ENCODE measurements at regions not wholly inside any gene's neighbourhood (a gene's known extent, or its start where the extent isn't known, plus 50 kb on each side); places are given as distances from the start of the nearest gene placed in this dataset.
"Not testable (repeated sequence)": the region's sequence is repeated elsewhere in the genome, so short reads cannot be mapped to it uniquely, and the experiment has no call there.

GRCh38 chr11:71155846-71156245 lies 96.5 kb downstream of the SHANK2 start:
- Histone ChIP-seq H3K27ac (no peak overlapping the region), H3K4me3 (no peak overlapping the region), H3K4me1 (peaks cover 8% of the 10 kb centered on the region), H3K9me3 (no peaks in the 10 kb centered on the region), H3K36me3 (no peaks in the 10 kb centered on the region), H3K27me3 (no peaks in the 10 kb centered on the region)
- no peak for DNase-seq (ENCODE audit: extremely low spot score in 2 of 2)
- intact Hi-C loops (cut with DNase I) = no loop called here
- no peak for TF ChIP-seq POLR2A (IDR thresholded peaks at IDR 0.05)
- TF ChIP-seq POLR2AphosphoS5 (IDR thresholded peaks at IDR 0.05; ENCODE audit: insufficient read depth in 1 of 2, low read depth in 1 of 2) = no peak
- TF ChIP-seq, protein P1, sequence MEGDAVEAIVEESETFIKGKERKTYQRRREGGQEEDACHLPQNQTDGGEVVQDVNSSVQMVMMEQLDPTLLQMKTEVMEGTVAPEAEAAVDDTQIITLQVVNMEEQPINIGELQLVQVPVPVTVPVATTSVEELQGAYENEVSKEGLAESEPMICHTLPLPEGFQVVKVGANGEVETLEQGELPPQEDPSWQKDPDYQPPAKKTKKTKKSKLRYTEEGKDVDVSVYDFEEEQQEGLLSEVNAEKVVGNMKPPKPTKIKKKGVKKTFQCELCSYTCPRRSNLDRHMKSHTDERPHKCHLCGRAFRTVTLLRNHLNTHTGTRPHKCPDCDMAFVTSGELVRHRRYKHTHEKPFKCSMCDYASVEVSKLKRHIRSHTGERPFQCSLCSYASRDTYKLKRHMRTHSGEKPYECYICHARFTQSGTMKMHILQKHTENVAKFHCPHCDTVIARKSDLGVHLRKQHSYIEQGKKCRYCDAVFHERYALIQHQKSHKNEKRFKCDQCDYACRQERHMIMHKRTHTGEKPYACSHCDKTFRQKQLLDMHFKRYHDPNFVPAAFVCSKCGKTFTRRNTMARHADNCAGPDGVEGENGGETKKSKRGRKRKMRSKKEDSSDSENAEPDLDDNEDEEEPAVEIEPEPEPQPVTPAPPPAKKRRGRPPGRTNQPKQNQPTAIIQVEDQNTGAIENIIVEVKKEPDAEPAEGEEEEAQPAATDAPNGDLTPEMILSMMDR (IDR thresholded peaks at IDR 0.05) = no peak

DNA sequence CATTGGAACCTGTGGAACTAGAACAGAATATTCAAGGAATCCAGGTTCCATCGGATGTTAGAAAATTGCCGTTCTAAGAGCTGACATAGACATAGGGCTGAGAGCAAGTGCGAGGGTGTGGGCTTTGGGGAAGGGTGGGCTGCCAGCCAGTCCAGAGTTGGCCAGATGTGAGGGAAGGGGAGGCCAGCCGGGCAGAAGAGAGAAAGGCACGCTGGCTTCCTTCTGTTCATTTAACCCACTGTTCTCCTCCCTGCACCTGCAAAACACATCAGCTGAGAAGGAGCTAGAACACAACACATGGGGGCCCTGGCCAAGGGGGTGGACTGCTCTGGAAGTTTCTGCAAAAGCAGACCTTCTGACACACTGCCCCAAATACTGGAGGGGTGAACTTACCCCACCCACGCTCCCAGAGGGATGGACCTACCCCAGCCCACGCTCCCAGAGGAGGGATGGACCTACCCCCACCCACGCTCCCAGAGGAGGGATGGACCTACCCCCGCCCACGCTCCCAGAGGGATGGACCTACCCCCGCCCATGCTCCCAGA lies 98.0 kb downstream of the SHANK2 start:
- peaks cover 8% of the 10 kb centered on the region for H3K4me1 ChIP-seq
- no peaks in the 10 kb centered on the region for H3K36me3 ChIP-seq
- intact Hi-C loops (cut with DNase I) = no loop called here
- no peak for DNase-seq (ENCODE audit: extremely low spot score in 2 of 2)
- TF ChIP-seq POLR2AphosphoS5 (IDR thresholded peaks at IDR 0.05; ENCODE audit: insufficient read depth in 1 of 2, low read depth in 1 of 2) (no peak), POLR2A (IDR thresholded peaks at IDR 0.05) (no peak)
- TF ChIP-seq, protein P1 (IDR thresholded peaks at IDR 0.05) = no peak
- H3K9me3 ChIP-seq = no peaks in the 10 kb centered on the region
- H3K27me3 ChIP-seq = no peaks in the 10 kb centered on the region
- no peak overlapping the region for H3K27ac ChIP-seq
- no peak overlapping the region for H3K4me3 ChIP-seq

GRCh38 chr11:71153005-71153390 lies 99.4 kb downstream of the SHANK2 start:
- TF ChIP-seq, protein P1 (IDR thresholded peaks at IDR 0.05) = no peak
- TF ChIP-seq POLR2AphosphoS5 (IDR thresholded peaks at IDR 0.05; ENCODE audit: insufficient read depth in 1 of 2, low read depth in 1 of 2) = no peak
- TF ChIP-seq POLR2A (IDR thresholded peaks at IDR 0.05) = no peak
- H3K4me1 ChIP-seq = peaks cover 8% of the 10 kb centered on the region
- no peaks in the 10 kb centered on the region for H3K27me3 ChIP-seq
- no peaks in the 10 kb centered on the region for H3K36me3 ChIP-seq
- no peak for DNase-seq (ENCODE audit: extremely low spot score in 2 of 2)
- intact Hi-C loops (cut with DNase I) = no loop called here
- no peaks in the 10 kb centered on the region for H3K9me3 ChIP-seq
- H3K27ac ChIP-seq = no peak overlapping the region
- no peak overlapping the region for H3K4me3 ChIP-seq

DNA sequence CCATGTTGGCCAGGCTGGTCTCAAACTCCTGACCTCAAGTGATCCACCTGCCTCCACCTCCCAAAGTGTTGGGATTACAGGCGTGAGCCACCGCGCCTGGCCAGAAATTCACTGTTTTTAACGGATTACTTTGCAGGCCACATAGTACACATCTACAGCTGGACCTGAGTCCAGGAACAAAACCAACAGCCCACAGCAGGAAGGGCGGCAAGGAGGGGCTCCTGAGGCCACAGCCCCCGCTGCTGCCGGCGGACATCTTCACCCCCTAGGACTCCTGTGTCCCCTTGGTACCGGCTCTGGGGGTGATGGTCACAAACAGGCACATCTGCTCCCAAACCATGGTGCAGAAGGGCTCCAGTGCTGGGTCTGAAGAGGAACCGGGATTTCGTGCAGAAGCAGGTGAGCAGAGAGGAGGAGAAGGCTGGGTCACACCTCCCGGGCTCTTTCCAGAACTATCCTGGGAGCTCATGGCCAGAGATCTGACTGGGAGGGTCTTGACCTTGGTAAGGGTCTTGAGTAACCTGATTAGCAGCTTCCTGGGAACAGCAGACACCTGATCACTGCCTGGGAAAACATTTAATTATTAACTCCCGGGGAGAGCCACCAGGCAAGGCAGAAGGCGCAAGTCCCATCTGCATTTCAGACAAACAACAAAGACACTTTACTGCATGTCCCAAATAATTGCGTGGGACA lies 99.9 kb downstream of the SHANK2 start:
- not testable (repeated sequence) for H3K27ac ChIP-seq, H3K4me3 ChIP-seq

DNA sequence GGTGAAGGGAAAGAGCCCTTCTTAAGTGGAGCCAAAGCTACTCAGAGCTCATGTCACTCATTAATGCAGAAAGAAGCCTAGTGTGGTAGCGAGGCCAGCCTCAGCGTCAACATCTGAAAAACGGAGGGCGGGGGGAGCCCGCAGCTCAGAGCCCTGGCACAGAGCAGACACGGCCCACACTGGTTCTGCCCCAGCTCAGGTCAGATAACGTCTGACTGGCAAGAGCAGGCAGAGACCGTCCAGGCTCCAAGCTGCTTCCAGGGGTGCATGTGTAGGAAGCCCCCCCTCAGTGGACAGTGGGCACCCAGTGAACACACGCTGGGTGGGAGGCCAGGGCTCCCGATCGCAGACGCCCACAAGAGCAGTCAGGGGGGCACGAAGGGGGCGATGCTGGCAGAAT lies 100.8 kb downstream of the SHANK2 start:
- H3K27me3 ChIP-seq = no peaks in the 10 kb centered on the region
- no peaks in the 10 kb centered on the region for H3K9me3 ChIP-seq
- intact Hi-C loops (cut with DNase I) = no loop called here
- no peak for DNase-seq (ENCODE audit: extremely low spot score in 2 of 2)
- no peak overlapping the region for H3K4me3 ChIP-seq
- no peaks in the 10 kb centered on the region for H3K36me3 ChIP-seq
- TF ChIP-seq, protein P1 (IDR thresholded peaks at IDR 0.05) = no peak
- TF ChIP-seq POLR2AphosphoS5 (IDR thresholded peaks at IDR 0.05; ENCODE audit: insufficient read depth in 1 of 2, low read depth in 1 of 2) (no peak), POLR2A (IDR thresholded peaks at IDR 0.05) (no peak)
- peaks cover 8% of the 10 kb centered on the region for H3K4me1 ChIP-seq
- no peak overlapping the region for H3K27ac ChIP-seq

More for the DNA sequence above, 99.9 kb downstream of the SHANK2 start:
- H3K9me3 ChIP-seq; intact Hi-C loops (cut with DNase I); DNase-seq (ENCODE audit: extremely low spot score in 2 of 2); H3K4me1 ChIP-seq; H3K27me3 ChIP-seq; H3K36me3 ChIP-seq: not testable (repeated sequence)
